Epithelial cell of proximal tubule (primary cell): ENCODE measurements at regions not wholly inside any gene's neighbourhood (a gene's known extent, or its start where the extent isn't known, plus 50 kb on each side); places are given as distances from the start of the nearest gene placed in this dataset.

Source experiments
- DNase-seq: peaks from one replicate; pipeline ENCODE4 v3.0.0-alpha.2; 2011; ENCODE audit warnings: low read depth
- H3K4me3 ChIP-seq: 2 replicates; pipeline ENCODE4 v1.5.1; 2011; ENCODE audit warnings: low read depth, mild to moderate bottlenecking, low read length
- TF ChIP-seq, protein P1 (sequence below): conservative IDR thresholded peaks from 2 replicates; pipeline ENCODE4 v1.5.1; 2012; ENCODE audit warnings: low read depth, mild to moderate bottlenecking, low read length

DNA sequence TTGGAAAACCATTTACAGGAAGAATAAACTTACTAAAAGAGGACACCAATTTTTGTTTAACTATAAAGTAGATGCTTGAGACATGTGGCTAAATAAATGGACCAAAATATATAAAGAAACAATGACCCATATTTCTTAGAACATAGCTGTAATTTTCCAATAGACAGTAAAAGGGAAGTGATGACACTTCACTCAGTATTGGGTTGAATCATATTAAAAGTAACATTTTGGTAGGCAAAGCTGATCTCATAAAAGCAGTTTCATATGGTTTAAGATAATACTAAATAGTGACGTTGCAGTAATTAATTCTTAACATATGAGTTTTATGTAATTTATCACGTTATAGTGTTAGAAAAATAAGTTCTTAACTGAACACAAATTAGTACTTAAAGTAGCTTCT lies 308.9 kb upstream of the RUNX1 start:
- TF ChIP-seq, protein P1, sequence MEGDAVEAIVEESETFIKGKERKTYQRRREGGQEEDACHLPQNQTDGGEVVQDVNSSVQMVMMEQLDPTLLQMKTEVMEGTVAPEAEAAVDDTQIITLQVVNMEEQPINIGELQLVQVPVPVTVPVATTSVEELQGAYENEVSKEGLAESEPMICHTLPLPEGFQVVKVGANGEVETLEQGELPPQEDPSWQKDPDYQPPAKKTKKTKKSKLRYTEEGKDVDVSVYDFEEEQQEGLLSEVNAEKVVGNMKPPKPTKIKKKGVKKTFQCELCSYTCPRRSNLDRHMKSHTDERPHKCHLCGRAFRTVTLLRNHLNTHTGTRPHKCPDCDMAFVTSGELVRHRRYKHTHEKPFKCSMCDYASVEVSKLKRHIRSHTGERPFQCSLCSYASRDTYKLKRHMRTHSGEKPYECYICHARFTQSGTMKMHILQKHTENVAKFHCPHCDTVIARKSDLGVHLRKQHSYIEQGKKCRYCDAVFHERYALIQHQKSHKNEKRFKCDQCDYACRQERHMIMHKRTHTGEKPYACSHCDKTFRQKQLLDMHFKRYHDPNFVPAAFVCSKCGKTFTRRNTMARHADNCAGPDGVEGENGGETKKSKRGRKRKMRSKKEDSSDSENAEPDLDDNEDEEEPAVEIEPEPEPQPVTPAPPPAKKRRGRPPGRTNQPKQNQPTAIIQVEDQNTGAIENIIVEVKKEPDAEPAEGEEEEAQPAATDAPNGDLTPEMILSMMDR = no peak
- H3K4me3 ChIP-seq = no peak overlapping the region
- no peak for DNase-seq

DNA sequence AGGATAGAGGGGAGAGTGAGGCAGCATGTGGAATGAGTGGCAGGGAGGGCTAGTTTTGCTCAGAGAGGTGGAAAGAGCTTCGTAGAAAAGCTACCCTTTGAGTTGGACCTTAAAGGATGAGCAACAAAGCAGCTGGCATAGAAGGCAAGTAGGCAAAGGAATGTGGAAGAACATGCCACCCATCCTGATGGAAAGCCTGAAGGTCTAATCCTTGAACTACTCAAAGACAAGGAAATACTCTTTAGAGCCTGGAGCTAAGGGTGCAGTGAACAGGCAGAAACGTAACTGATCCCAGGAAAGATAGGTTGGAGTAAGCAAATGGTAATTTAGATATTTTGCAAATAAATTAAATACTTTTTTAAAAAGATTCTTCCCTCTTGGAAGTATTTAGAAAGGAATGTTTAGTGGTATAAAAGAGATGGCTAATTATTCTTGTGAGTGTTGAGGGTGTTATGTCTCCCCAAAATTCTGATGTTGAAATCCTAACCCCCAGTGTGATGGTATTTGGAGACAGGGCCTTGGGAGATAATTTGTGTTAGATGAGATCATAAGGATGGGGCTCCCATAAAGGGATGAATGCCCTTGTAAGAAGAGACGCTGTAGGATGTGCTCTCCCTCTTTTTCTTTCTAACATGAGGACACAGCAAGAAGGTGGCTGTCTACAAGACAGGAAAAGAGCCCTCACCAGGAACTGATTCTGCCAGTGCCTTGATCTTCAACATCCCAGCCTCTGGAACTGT lies 308.1 kb upstream of the RUNX1 start:
- TF ChIP-seq, protein P1 = no peak
- H3K4me3 ChIP-seq = no peak overlapping the region
- no peak for DNase-seq

DNA sequence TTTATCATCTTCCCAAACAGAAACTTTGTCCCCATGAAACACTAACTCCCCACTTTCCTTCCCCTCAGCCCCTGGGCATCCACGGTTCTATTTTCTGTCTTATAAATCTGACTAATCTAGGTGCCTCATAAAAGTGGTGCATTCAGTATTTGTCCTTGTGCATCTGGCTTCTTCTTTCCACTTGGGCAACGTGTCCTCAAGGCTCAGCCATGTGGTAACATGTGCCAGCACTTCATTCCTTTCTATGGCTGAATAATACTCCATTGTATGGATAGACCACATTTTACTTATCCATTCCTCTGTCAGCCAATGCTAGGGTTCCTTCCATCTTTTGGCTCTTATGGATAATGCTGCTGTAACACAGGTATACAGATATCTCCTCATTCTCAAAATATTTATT lies 305.0 kb upstream of the RUNX1 start:
- DNase-seq = no peak
- no peak overlapping the region for H3K4me3 ChIP-seq
- TF ChIP-seq, protein P1 = no peak

DNA sequence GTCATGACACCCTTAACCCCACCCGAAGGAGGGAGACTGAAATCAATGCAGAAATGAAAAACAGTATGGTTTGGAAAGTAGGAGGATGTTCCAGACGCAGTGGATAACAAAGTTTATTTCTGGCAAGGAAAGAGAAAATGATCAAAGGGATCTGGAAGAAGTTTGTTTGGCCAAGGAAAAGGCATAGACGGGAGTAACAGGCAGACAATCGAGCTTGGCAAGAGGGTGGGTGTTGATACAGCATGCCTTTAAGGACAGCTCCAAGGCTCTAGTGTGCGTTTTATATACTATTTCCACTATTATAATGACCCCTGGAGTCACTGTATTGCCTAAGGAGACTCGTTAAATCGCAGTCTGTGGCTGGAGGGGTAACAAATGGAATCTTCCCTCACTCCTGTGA lies 303.7 kb upstream of the RUNX1 start:
- TF ChIP-seq, protein P1 = no peak
- DNase-seq = no peak
- H3K4me3 ChIP-seq = no peak overlapping the region

DNA sequence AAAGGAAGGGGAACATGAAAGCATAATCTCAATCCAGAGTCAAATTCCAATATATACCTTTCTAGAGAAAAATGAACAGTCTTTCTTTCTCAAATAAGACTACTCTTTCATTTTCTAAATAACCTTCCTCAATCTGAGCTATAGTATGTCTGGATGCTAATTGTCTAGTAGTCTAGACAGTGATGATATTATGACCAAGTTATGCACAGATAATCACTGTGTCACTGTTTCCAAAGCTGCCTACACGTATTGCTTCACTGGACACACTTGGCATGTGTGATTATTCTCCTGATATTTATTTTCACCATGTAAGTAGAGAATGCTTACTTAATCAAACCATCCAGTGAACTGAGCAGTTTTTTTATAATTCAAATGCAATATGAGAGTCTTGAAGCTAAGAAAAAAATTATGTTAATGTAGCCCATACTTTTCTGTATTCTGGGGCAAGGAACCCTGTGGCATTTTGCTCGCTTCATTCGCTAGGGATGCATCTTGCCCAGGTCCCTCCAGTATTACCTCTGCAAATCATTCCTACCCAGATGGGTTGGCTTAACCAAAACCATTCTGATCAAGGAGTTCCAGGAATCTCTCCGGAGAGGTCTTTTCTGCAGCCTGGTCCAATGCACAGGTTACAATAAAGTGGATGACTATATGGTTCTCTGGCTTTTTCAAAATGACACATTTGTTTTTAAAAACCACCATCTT lies 303.1 kb upstream of the RUNX1 start:
- no peak overlapping the region for H3K4me3 ChIP-seq
- TF ChIP-seq, protein P1 = no peak

DNA sequence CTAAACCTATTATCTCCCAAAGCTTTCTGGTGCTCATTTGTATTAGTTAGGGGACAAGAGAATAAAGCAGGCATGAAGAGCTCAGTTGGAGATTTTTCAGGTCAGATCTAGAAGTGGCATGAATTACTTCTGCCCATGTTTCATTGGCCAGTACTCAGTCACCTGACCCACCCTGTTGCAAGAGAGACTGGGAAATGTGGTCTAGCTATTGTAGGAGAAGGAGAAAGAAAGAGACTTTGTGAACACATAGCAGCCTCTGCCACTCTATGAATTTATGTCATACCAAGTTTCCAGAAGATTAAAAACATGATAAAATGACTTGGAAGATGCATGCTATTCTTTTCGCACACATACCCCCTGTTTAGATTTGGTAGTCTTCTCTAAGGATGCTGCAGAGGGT lies 302.3 kb upstream of the RUNX1 start:
- no peak overlapping the region for H3K4me3 ChIP-seq
- TF ChIP-seq, protein P1 = no peak
- no peak for DNase-seq

More for the DNA sequence above, 303.1 kb upstream of the RUNX1 start:
- peak; percentile 10 for DNase-seq
